ENCODE measurements at regions not wholly inside any gene's neighbourhood (a gene's known extent, or its start where the extent isn't known, plus 50 kb on each side); places are given as distances from the start of the nearest gene placed in this dataset.

GRCh38 chrX:110408949-110409588 is 50.4 kb downstream of the RTL9 start:
- no peak for TF ChIP-seq TCF4 (CRISPR knock-in tag; IDR thresholded peaks at IDR 0.05; ENCODE audit: borderline replicate concordance)
- no peak for TF ChIP-seq ESRRG (CRISPR knock-in tag; IDR thresholded peaks at IDR 0.05)
- TF ChIP-seq ZNF70 (CRISPR knock-in tag; IDR thresholded peaks at IDR 0.05): no peak
- no peak for TF ChIP-seq ZNF565 (CRISPR knock-in tag; conservative IDR thresholded peaks at IDR 0.05; ENCODE audit: low read depth)
- no peak for TF ChIP-seq CSRNP3 (CRISPR knock-in tag; IDR thresholded peaks at IDR 0.05)
- no peak for TF ChIP-seq ZFP3 (CRISPR knock-in tag; IDR thresholded peaks at IDR 0.05)
- no peak for TF ChIP-seq ISL1 (CRISPR knock-in tag; IDR thresholded peaks at IDR 0.05)
- TF ChIP-seq GLIS3 (CRISPR knock-in tag; IDR thresholded peaks at IDR 0.05): no peak
- TF ChIP-seq CSDC2 (CRISPR knock-in tag; IDR thresholded peaks at IDR 0.05): no peak
- TF ChIP-seq CREB5 (CRISPR knock-in tag; IDR thresholded peaks at IDR 0.05; ENCODE audit: low read depth): no peak
- no peak for TF ChIP-seq SNAI2 (CRISPR knock-in tag; IDR thresholded peaks at IDR 0.05)
- no peak for TF ChIP-seq RARB (CRISPR knock-in tag; IDR thresholded peaks at IDR 0.05)
- TF ChIP-seq TOX (CRISPR knock-in tag; IDR thresholded peaks at IDR 0.05; ENCODE audit: borderline replicate concordance): no peak
- TF ChIP-seq BACH2 (CRISPR knock-in tag; IDR thresholded peaks at IDR 0.05; ENCODE audit: borderline replicate concordance): no peak
- ATAC-seq: no peak

- TF ChIP-seq SNAI2 (CRISPR knock-in tag; IDR thresholded peaks at IDR 0.05) (no peak), ESRRG (CRISPR knock-in tag; IDR thresholded peaks at IDR 0.05) (no peak), TOX (CRISPR knock-in tag; IDR thresholded peaks at IDR 0.05; ENCODE audit: borderline replicate concordance) (no peak), ZNF70 (CRISPR knock-in tag; IDR thresholded peaks at IDR 0.05) (no peak), CSDC2 (CRISPR knock-in tag; IDR thresholded peaks at IDR 0.05) (no peak), ARNTL (CRISPR knock-in tag; IDR thresholded peaks at IDR 0.05; ENCODE audit: borderline replicate concordance, low read depth) (no peak), OSR1 (CRISPR knock-in tag; IDR thresholded peaks at IDR 0.05) (no peak), ISL1 (CRISPR knock-in tag; IDR thresholded peaks at IDR 0.05) (no peak), ZFP30 (CRISPR knock-in tag; IDR thresholded peaks at IDR 0.05) (no peak), TSHZ2 (CRISPR knock-in tag; IDR thresholded peaks at IDR 0.05) (no peak), POU6F1 (CRISPR knock-in tag; IDR thresholded peaks at IDR 0.05; ENCODE audit: borderline replicate concordance, low read depth) (no peak), ZNF565 (CRISPR knock-in tag; conservative IDR thresholded peaks at IDR 0.05; ENCODE audit: low read depth) (no peak), PATZ1 (CRISPR knock-in tag; IDR thresholded peaks at IDR 0.05; ENCODE audit: borderline replicate concordance) (no peak), PPARA (CRISPR knock-in tag; IDR thresholded peaks at IDR 0.05; ENCODE audit: borderline replicate concordance) (no peak), BACH2 (CRISPR knock-in tag; IDR thresholded peaks at IDR 0.05; ENCODE audit: borderline replicate concordance) (no peak), RARB (CRISPR knock-in tag; IDR thresholded peaks at IDR 0.05) (no peak)
- no peak for ATAC-seq
Observed at GRCh38 chrX:110409925-110410324, 51.3 kb downstream of the RTL9 start.
